ENCODE measurements at regions not wholly inside any gene's neighbourhood (a gene's known extent, or its start where the extent isn't known, plus 50 kb on each side); places are given as distances from the start of the nearest gene placed in this dataset.

GRCh38 chr2:171217330-171217729, 56.6 kb upstream of the TLK1 start:
- Histone ChIP-seq H3K9me3 (ENCODE audit: low read depth) (no peaks in the 10 kb centered on the region), H3K4me1 (ENCODE audit: insufficient read depth) (no peaks in the 10 kb centered on the region), H3K27ac (no peak overlapping the region), H3K36me3 (replicated peaks; ENCODE audit: insufficient read depth, low read depth) (no peaks in the 10 kb centered on the region), H3K27me3 (no peaks in the 10 kb centered on the region), H3K9me2 (replicated peaks; ENCODE audit: insufficient read depth) (no peaks in the 10 kb centered on the region), H4K20me1 (ENCODE audit: insufficient read depth, poor library complexity, severe bottlenecking) (no peaks in the 10 kb centered on the region), H3K4me2 (no peak overlapping the region), H3K4me3 (no peak overlapping the region), H2AFZ (no peak overlapping the region), H3K79me2 (no peaks in the 10 kb centered on the region)
- no peak for DNase-seq (ENCODE audit: low spot score)
- TF ChIP-seq CTCF (IDR thresholded peaks at IDR 0.05; ENCODE audit: poor library complexity) (no peak), EZH2phosphoT487 (IDR thresholded peaks at IDR 0.05; ENCODE audit: low read depth, severe bottlenecking, unreplicated experiment) (no peak), EZH2 (IDR thresholded peaks at IDR 0.05; ENCODE audit: borderline replicate concordance) (no peak)
- WGBS (ENCODE audit: low lambda C conversion rate, missing lambda C conversion rate) = 42% methylated on average over 2 of the region's 2 CpGs

GRCh38 chr2:171216631-171217030, 55.9 kb upstream of the TLK1 start:
- Histone ChIP-seq H4K20me1 (ENCODE audit: insufficient read depth, poor library complexity, severe bottlenecking) (no peaks in the 10 kb centered on the region), H3K27me3 (no peaks in the 10 kb centered on the region), H3K36me3 (replicated peaks; ENCODE audit: insufficient read depth, low read depth) (no peaks in the 10 kb centered on the region), H3K9me2 (replicated peaks; ENCODE audit: insufficient read depth) (no peaks in the 10 kb centered on the region), H3K4me3 (no peak overlapping the region), H3K9me3 (ENCODE audit: low read depth) (no peaks in the 10 kb centered on the region), H3K27ac (no peak overlapping the region), H2AFZ (no peak overlapping the region), H3K4me2 (no peak overlapping the region), H3K79me2 (no peaks in the 10 kb centered on the region), H3K4me1 (ENCODE audit: insufficient read depth) (no peaks in the 10 kb centered on the region)
- TF ChIP-seq EZH2 (IDR thresholded peaks at IDR 0.05; ENCODE audit: borderline replicate concordance) (no peak), CTCF (IDR thresholded peaks at IDR 0.05; ENCODE audit: poor library complexity) (no peak), EZH2phosphoT487 (IDR thresholded peaks at IDR 0.05; ENCODE audit: low read depth, severe bottlenecking, unreplicated experiment) (no peak)
- no peak for DNase-seq (ENCODE audit: low spot score)
- WGBS (ENCODE audit: low lambda C conversion rate, missing lambda C conversion rate) = 77% methylated on average over 5 of the region's 5 CpGs

GRCh38 chr2:171214093-171214492, 53.4 kb upstream of the TLK1 start:
- Histone ChIP-seq H3K9me2 (replicated peaks; ENCODE audit: insufficient read depth) (no peaks in the 10 kb centered on the region), H3K27ac (no peak overlapping the region), H4K20me1 (ENCODE audit: insufficient read depth, poor library complexity, severe bottlenecking) (no peaks in the 10 kb centered on the region), H3K36me3 (replicated peaks; ENCODE audit: insufficient read depth, low read depth) (no peaks in the 10 kb centered on the region), H3K9me3 (ENCODE audit: low read depth) (no peaks in the 10 kb centered on the region), H3K4me1 (ENCODE audit: insufficient read depth) (no peaks in the 10 kb centered on the region), H3K4me3 (no peak overlapping the region), H2AFZ (no peak overlapping the region), H3K79me2 (no peaks in the 10 kb centered on the region), H3K4me2 (no peak overlapping the region), H3K27me3 (no peaks in the 10 kb centered on the region)
- TF ChIP-seq EZH2phosphoT487 (IDR thresholded peaks at IDR 0.05; ENCODE audit: low read depth, severe bottlenecking, unreplicated experiment) (no peak), CTCF (IDR thresholded peaks at IDR 0.05; ENCODE audit: poor library complexity) (no peak), EZH2 (IDR thresholded peaks at IDR 0.05; ENCODE audit: borderline replicate concordance) (no peak)
- no peak for DNase-seq (ENCODE audit: low spot score)
- WGBS (ENCODE audit: low lambda C conversion rate, missing lambda C conversion rate) = 92% methylated on average over 5 of the region's 5 CpGs

GRCh38 chr2:171210864-171211431, 50.3 kb upstream of the TLK1 start:
- Histone ChIP-seq H3K79me2 (no peaks in the 10 kb centered on the region), H3K9me3 (ENCODE audit: low read depth) (no peaks in the 10 kb centered on the region), H3K36me3 (replicated peaks; ENCODE audit: insufficient read depth, low read depth) (no peaks in the 10 kb centered on the region), H3K4me3 (no peak overlapping the region), H3K4me2 (no peak overlapping the region), H2AFZ (no peak overlapping the region), H4K20me1 (ENCODE audit: insufficient read depth, poor library complexity, severe bottlenecking) (no peaks in the 10 kb centered on the region), H3K27ac (no peak overlapping the region), H3K27me3 (no peaks in the 10 kb centered on the region), H3K4me1 (ENCODE audit: insufficient read depth) (no peaks in the 10 kb centered on the region), H3K9me2 (replicated peaks; ENCODE audit: insufficient read depth) (no peaks in the 10 kb centered on the region)
- no peak for DNase-seq (ENCODE audit: low spot score)
- TF ChIP-seq EZH2 (IDR thresholded peaks at IDR 0.05; ENCODE audit: borderline replicate concordance) (no peak), CTCF (IDR thresholded peaks at IDR 0.05; ENCODE audit: poor library complexity) (no peak), EZH2phosphoT487 (IDR thresholded peaks at IDR 0.05; ENCODE audit: low read depth, severe bottlenecking, unreplicated experiment) (no peak)
- WGBS (ENCODE audit: low lambda C conversion rate, missing lambda C conversion rate) = 73% methylated on average over 8 of the region's 8 CpGs
